Gastrocnemius medialis (tissue), 4 donors: ENCODE measurements at regions not wholly inside any gene's neighbourhood (a gene's known extent, or its start where the extent isn't known, plus 50 kb on each side); places are given as distances from the start of the nearest gene placed in this dataset.

Source experiments
- ATAC-seq, 2 donors: fragments of 150-250 bp; one replicate each; pipeline ENCODE4 v1.9.1; 2016
- DNase-seq, 2 donors: peaks; one replicate each; pipeline ENCODE4 v3.0.0-alpha.2; 2019
- H3K27ac ChIP-seq, 4 donors: fragments of 200-600 bp; sonication (generic); 1 replicate in 1 of 4; 2 replicates in 3 of 4; pipeline ENCODE4 v1.5.1; 2016 to 2018; ENCODE audit warnings: mild to moderate bottlenecking in 2 of 4, moderate library complexity in 1 of 4
- H3K27me3 ChIP-seq, 3 donors: fragments of 200-600 bp; sonication (generic) in 2 of 3; 1 replicate in 1 of 3; 2 replicates in 2 of 3; pipeline versions ENCODE4 v1.5.1 to v1.6.0; 2016 to 2019; ENCODE audit warnings: mild to moderate bottlenecking in 1 of 3, moderate library complexity in 1 of 3
- H3K36me3 ChIP-seq, 2 donors: fragments of 200-600 bp; sonication (generic) in 1 of 2; one replicate each; pipeline ENCODE4 v1.5.1; 2017 to 2018
- H3K4me1 ChIP-seq, 2 donors: fragments of 200-600 bp; sonication (generic) in 1 of 2; one replicate each; pipeline ENCODE4 v1.5.1; 2016 to 2017; ENCODE audit warnings: mild to moderate bottlenecking in 2 of 2
- H3K4me3 ChIP-seq, 4 donors: fragments of 200-600 bp; sonication (generic) in 3 of 4; 1 replicate in 1 of 4; 2 replicates in 3 of 4; pipeline ENCODE4 v1.5.1; 2016 to 2019; ENCODE audit warnings: mild to moderate bottlenecking in 2 of 4
- H3K9me3 ChIP-seq, 3 donors: fragments of 200-600 bp; sonication (generic) in 2 of 3; 1 replicate in 1 of 3; 2 replicates in 2 of 3; pipeline ENCODE4 v1.5.1; 2016 to 2019
- POLR2A ChIP-seq, 2 donors: fragments of 450-650 bp; IDR thresholded peaks; one replicate each; pipeline ENCODE4 v1.6.1; 2017; ENCODE audit warnings: antibody characterized with exemption in 2 of 2, mild to moderate bottlenecking in 2 of 2, moderate library complexity in 2 of 2
- in situ Hi-C, 4 donors: fragments of 200-750 bp; cut with MboI; loops; one replicate each; pipeline versions ENCODE4 v1.15.0 to v1.8.0; 2017; ENCODE audit warnings: low sequenced_read_pairs in 4 of 4
- intact Hi-C: fragments of 100-400 bp; cut with DNase I; formaldehyde crosslinking; loops from one replicate; pipeline ENCODE4 v1.15.1; 2023; ENCODE audit warnings: low total_unique reads
- TF ChIP-seq, protein P1 (sequence below), 5 experiments: fragments of 450-650 bp in 3 of 5; fragments of 200-600 bp in 2 of 5; sonication (generic) in 2 of 5; IDR thresholded peaks in 4 of 5; conservative IDR thresholded peaks in 1 of 5; 1 replicate in 4 of 5; 2 replicates in 1 of 5; pipeline ENCODE4 v1.5.1; 2016 to 2019; ENCODE audit warnings: antibody characterized with exemption in 5 of 5, mild to moderate bottlenecking in 3 of 5, moderate library complexity in 3 of 5

DNA sequence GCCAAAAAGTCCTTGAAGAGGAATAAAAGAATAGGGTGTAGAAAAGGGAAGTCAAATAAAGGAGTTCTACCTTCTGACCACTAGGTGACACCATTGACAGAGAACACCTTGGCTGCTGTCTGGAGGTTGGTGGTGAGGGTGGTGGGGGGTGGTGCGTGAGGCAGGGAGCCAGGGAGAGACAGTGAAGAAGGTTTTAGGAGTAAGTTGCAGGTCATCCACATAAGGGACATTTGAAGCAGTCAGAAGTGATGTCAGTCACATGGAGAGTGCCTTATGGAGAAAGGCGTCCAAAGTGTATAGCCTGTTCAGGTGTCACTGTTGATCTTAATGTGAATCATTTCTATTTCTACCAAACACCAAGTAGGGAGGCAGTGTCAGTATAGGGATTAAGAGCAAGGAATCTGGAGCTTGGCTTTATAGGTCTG is 279.3 kb upstream of the DDHD1 start:
- no peaks in the 10 kb centered on the region for H3K36me3 ChIP-seq
- no peak overlapping the region for H3K27ac ChIP-seq
- H3K4me1 ChIP-seq, result no peaks in the 10 kb centered on the region
- ATAC-seq (peak in 1 of 2 donors; percentile 36), DNase-seq (no peak)
- TF ChIP-seq, protein P1, sequence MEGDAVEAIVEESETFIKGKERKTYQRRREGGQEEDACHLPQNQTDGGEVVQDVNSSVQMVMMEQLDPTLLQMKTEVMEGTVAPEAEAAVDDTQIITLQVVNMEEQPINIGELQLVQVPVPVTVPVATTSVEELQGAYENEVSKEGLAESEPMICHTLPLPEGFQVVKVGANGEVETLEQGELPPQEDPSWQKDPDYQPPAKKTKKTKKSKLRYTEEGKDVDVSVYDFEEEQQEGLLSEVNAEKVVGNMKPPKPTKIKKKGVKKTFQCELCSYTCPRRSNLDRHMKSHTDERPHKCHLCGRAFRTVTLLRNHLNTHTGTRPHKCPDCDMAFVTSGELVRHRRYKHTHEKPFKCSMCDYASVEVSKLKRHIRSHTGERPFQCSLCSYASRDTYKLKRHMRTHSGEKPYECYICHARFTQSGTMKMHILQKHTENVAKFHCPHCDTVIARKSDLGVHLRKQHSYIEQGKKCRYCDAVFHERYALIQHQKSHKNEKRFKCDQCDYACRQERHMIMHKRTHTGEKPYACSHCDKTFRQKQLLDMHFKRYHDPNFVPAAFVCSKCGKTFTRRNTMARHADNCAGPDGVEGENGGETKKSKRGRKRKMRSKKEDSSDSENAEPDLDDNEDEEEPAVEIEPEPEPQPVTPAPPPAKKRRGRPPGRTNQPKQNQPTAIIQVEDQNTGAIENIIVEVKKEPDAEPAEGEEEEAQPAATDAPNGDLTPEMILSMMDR (IDR thresholded peaks at IDR 0.05 in 4 of 5, conservative IDR thresholded peaks at IDR 0.05 in 1 of 5), result peak in 4 of 5 experiments; percentile 22 to 42 (median 32)
- no peak for TF ChIP-seq POLR2A (IDR thresholded peaks at IDR 0.05)
- no peaks in the 10 kb centered on the region for H3K27me3 ChIP-seq
- no peak overlapping the region for H3K4me3 ChIP-seq
- intact Hi-C loops, result loop anchor here (10.0 kb wide), 1 partner anchor 742 kb away; no protein-coding TSS in a partner anchor
- in situ Hi-C loops, result no loop called here
- no peaks in the 10 kb centered on the region for H3K9me3 ChIP-seq

DNA sequence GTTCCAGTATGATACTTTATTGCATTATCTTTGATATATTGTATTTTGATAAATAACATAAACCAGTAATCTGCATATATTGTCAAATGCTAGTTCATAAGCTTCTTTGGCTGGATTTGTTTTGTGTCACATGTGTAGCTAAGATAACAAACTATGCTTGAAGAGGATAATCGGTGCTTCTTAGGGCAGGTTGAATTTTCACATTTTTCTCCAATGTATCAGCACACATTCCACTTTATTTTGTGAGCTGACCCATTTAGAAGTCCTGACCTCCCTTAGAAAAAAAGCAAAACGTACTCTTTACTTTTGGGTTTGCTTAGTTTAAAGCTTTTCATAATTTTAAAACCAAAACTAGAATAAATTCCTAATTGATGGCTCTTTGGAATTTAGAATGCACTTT is 277.7 kb upstream of the DDHD1 start:
- no peak overlapping the region for H3K4me3 ChIP-seq
- DNase-seq (no peak), ATAC-seq (no peak)
- no peaks in the 10 kb centered on the region for H3K9me3 ChIP-seq
- H3K36me3 ChIP-seq, result no peaks in the 10 kb centered on the region
- in situ Hi-C loops (no loop called here), intact Hi-C loops (loop anchor here (10.0 kb wide), 1 partner anchor 744 kb away; no protein-coding TSS in a partner anchor)
- H3K27me3 ChIP-seq, result no peaks in the 10 kb centered on the region
- H3K4me1 ChIP-seq, result no peaks in the 10 kb centered on the region
- TF ChIP-seq POLR2A (IDR thresholded peaks at IDR 0.05), result no peak
- TF ChIP-seq, protein P1 (IDR thresholded peaks at IDR 0.05 in 4 of 5, conservative IDR thresholded peaks at IDR 0.05 in 1 of 5), result no peak
- H3K27ac ChIP-seq, result no peak overlapping the region

DNA sequence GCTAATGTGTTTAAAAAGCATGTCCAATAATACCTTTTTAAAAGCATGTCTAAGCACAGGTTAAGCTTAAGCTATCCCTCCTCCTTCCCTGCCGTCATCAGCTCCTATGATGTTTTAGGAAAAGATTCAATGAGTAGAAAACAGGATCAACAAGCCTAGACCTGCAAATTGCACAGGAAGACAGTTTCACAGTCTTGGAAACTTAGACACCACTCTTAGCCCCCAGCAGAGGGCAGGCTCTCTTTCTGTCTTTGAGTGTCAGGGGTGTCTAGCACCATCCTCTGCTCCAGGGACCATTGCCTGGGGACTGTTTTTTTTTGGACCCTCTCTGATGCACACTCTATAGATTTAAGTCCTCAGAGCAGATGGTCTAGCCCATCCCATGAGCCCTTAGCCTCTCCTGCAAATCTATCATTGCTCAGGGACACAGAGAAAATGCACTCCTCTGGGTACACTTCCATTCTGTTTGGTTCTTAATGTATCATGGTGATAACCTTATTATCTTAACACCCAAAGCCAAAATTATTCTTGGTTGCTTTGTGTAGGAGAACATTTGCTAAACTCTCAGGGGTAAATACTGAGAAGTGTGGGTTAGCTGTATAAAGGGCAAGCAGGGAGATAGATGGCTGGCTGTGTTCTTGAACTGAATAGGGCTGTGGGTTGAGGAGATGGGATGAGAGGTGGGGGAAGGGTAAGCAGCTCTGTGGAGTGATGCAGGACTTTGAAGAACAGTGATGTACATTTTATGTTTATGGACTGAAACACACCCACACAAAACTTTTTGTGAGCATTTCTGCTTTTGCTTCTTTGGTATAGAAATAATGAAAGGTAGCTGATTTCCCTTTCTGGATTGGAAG is 259.9 kb upstream of the DDHD1 start:
- Histone ChIP-seq H3K27ac (no peak overlapping the region), H3K36me3 (no peaks in the 10 kb centered on the region), H3K4me3 (no peak overlapping the region), H3K9me3 (no peaks in the 10 kb centered on the region), H3K4me1 (no peaks in the 10 kb centered on the region), H3K27me3 (no peaks in the 10 kb centered on the region)
- DNase-seq (no peak), ATAC-seq (no peak)
- in situ Hi-C loops (no loop called here), intact Hi-C loops (no loop called here)
- TF ChIP-seq POLR2A (IDR thresholded peaks at IDR 0.05), result no peak
- TF ChIP-seq, protein P1 (IDR thresholded peaks at IDR 0.05 in 4 of 5, conservative IDR thresholded peaks at IDR 0.05 in 1 of 5), result no peak

DNA sequence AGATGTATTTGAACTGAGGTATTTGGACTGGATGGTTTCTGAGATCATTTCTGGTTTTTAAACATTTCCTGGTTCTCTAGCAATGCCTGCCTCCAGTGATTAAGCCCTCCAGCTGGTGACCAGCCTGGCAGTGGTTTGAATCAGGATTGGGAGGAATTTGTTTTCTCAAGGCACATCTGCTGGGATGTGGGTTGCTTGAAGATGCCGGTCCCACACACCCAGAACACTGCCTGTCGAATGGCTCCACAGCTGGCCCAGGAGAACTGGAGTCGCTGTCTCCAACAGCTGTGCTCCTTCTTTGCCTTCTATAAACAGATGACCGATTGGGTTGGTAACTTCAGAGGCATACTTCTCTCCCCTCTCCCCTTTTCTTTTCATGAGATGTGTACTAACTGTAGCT is 258.0 kb upstream of the DDHD1 start:
- Histone ChIP-seq H3K4me1 (no peaks in the 10 kb centered on the region), H3K4me3 (no peak overlapping the region), H3K27ac (no peak overlapping the region), H3K9me3 (no peaks in the 10 kb centered on the region), H3K27me3 (no peaks in the 10 kb centered on the region), H3K36me3 (no peaks in the 10 kb centered on the region)
- intact Hi-C loops, result no loop called here
- TF ChIP-seq, protein P1 (IDR thresholded peaks at IDR 0.05 in 4 of 5, conservative IDR thresholded peaks at IDR 0.05 in 1 of 5), result no peak
- no peak for TF ChIP-seq POLR2A (IDR thresholded peaks at IDR 0.05)
- DNase-seq (no peak), ATAC-seq (no peak)
- in situ Hi-C loops, result no loop called here
